ENCODE measurements at regions not wholly inside any gene's neighbourhood (a gene's known extent, or its start where the extent isn't known, plus 50 kb on each side); places are given as distances from the start of the nearest gene placed in this dataset.

DNA sequence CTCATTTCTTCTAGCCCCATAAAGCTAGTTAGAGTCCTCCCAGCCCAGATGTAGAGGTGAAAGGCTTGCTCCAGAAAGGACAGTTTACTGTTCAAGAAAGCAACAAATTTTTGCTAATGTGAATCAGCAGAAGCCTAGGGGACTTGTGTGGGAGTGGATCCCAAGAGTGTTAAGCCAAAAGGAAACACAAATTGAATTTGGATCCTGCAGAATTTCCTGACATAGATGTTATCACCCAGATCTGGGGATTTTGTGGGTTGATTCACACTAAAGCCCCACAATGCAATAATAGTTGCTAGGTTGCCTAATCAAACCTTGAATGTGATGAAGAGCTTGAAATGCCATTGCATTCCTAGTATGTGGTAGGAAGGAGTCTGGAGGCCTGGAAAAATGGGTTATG, 135.2 kb upstream of the HS3ST3A1 start:
- no peak for DNase-seq (ENCODE audit: low read depth in 3 of 3)

DNA sequence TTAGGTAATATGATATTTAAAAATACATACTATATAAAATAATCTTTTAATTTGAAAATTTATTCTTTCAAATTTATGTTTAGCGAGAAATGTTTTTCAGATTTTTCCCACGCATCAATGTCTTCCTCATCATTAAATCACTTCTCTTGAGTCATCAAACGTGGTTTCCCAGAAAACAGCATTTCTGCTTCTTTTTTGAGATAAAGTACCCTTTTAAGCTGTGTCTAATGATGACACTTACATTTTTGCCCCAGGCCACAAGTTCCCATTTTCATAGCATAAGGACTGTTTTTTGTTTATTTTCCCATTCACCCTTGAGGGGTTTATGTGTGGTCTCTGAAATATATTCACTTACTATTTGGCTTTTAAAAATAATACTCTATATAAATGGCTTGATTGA, 139.0 kb upstream of the HS3ST3A1 start:
- no peak for DNase-seq (ENCODE audit: low read depth in 3 of 3)

DNA sequence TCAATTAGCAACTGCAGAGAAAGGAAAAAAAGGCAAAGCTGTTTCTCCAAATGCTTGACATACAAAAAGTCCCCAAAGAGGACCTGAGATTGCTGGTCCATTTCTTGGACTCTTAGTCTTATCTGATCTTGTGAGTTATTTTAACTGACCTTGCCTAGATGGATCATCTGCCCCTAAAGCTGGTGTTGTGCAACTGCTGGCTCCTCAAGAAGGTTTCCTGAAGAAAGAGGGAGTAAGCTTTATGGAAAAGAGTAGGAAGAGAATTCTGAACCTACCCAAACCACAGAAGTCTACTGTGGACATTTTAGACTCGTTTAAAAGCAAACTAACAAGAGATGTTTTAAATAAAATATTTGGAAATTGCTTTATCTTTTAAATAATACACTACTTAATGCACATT, 140.0 kb upstream of the HS3ST3A1 start:
- no peak for DNase-seq (ENCODE audit: low read depth in 3 of 3)

DNA sequence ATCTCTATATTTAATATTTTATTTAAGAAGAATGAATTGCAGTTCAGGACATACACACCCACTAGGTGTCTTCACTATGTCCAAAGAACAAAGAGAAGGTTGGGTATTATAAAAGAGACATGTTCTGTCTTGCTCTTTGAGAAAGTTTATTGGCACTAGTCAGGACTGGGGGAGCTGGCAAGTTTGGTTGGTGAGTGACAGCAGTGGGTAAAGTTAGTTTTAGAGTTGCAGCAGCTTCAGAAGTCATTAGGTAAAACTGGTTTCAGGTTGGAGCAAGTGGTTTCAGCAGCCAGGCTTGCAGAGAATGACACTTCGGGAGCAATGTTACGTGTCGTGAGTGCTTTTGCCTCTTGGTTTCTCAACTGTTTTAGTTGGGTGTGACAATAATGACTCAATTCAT, 142.2 kb upstream of the HS3ST3A1 start:
- DNase-seq (ENCODE audit: low read depth in 3 of 3) = no peak

DNA sequence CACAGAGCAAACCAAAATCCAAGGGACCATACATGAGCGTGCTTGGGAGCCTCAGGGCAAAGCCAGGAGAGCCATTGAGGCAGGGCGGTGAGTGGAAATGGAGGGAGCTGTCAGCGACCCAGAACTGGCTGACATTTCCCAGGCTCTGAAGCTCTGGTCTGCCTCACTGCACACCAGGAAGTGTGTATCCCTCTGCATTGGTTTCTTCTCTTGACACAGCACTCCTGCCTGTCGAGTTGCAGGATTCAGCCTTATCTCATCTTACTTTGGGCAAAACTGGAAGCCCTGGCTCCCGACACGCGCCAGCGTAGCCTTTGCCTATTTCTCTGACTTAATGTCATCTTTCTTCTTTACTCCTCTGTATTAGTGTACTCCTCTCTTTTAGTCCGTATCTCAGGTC, 144.7 kb upstream of the HS3ST3A1 start:
- no peak for DNase-seq (ENCODE audit: low read depth in 3 of 3)

DNA sequence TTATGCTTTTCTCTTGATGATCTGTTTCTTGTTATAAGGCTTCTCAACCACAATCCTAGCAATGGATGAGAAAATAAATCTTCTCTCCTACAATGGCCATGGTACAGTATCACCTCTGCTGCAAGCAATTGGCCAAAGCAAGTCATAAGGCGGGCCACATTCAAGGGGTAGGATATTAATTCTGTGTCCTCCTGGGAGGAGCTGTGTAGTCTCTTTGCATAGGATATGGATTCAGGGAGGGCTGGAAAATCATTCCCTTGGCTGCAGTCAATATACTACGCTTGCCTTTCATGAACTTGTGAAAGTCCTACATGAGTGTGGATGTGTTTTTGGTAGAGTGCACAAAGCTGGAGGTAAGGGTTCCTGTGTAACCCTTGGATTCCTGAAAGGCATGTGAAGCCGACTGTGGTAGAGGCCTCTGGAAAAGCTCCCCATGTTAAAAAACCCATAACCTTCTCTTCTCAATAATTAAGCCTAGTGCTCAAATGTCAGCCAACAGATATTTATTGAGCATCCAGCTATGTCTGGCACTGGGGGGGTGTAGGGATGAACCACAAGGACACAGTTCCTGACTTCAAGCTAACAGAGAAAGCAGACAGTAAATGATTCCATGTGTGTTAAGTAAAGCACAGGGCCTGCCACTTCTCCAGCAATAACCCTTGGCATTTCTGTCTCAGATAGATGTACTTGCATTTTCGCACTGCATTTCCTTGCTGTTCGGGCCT, 147.6 kb upstream of the HS3ST3A1 start:
- DNase-seq (ENCODE audit: low read depth in 3 of 3) = no peak

DNA sequence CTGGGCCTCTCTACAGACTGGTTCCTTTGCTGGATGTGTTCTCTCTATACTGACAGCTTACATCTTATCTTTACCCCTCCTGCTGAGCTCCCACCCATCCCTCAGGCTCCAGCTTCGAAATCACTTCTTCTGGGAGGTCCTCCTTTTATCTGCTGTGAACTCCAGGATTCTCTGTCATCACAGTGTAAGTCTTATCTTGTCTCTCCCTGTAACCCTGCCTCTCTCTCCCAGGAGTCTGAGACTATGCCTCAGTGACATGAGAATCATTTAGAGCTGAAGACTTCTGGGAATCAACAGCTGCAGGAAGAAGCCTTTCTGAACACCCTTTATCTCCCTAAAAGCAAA, 148.1 kb upstream of the HS3ST3A1 start:
- DNase-seq (ENCODE audit: low read depth in 3 of 3) = no peak

DNA sequence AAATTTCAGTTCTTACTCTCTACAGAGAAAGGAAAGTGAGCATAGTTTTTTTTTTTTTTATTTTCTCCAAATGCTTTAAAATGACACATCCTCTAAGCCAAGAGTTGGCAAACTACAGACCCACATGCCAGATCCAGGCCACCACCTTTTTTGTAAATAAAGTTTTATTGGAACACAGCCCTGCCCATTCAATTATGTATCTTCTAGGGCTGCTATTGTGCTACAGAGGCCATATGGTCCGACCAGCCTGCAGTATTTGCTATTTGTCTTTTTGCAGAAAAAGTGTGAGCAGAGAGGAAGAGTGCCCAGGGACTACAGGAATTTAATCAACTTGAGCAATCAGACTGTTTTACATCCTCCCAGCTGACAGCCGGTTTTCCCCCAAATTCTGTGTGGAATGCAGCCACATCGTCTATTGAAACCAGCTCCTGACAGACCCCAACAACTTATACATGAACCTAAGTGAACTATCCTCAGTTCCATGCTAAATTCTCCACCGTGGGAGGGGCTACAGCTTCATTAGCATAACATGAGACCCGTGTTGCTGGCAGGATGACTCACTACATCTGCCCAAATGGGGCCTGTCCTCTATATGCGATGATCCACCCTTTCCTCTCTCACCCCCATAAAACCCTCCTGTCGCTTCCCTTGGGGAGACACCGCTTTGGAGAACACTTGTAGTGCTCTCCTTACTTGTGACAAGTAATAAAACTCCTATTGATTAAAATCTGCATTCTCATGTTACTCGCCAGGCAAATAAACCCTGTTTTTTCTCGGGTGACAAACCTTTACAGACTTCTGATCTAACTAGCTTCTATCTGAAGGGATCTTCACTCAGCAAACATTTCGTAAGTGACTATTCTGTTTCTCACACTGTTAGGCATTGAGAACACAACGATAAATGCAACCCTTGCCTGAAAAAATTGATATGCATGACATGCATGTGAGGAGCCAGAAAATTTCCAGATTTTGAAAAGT, 149.4 kb upstream of the HS3ST3A1 start:
- DNase-seq (ENCODE audit: low read depth in 3 of 3) = no peak

DNA sequence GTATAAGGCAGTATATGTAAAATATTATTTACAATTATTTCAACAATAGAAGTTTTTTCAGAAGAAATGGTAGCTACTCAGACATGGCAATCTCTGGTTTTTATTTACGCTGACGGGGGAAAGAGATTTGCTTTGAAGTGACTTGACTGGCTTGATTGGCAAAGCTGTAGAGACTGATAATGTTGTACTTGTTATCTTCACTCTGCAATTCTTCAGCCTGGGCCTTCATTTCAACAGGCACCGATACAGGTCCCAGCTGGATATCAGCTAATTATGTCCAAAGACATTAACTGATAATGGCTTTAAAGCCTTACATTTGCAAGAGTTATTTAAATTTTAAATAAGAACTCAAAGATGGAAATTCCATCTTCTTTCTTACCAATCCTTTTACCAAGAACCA, 151.4 kb upstream of the HS3ST3A1 start:
- no peak for DNase-seq (ENCODE audit: low read depth in 3 of 3)

DNA sequence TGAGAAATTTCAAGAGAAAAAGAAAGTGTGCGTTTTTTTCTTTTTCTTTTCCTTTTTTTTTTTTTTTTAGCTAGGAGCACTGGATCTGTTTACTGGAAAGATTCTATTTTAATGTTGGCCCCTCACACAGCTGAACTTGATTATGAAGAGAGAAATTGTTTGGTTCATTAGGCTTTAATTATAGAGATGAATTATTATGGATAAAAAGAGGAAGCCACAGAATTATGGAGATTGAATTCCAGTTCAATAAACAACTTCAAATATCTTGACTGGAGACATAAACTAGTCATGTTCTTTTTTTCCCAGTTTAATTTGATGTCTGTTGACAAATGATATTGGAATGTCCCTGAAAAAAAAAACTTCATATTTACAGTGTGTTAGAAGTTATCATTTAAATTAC, 152.0 kb upstream of the HS3ST3A1 start:
- DNase-seq (ENCODE audit: low read depth in 3 of 3) = no peak

DNA sequence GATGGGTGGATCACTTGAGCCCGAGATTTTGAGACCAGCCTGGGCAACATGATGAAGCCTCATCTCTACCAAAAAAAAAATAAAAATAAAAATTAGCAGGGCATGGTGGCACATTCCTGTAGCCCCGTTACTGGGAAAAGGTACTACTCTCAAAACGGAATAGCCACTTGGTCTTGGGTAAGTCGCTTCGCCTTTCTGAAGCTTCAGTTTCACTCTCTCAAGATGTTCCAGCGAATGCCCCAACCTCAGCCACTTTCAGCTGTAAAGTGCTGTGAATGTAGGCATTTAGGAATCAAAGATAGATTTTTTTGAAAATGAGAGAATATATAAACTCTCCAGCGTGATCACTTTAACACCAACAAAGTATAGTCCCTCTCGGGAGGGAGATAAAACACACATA, 154.1 kb upstream of the HS3ST3A1 start:
- DNase-seq (ENCODE audit: low read depth in 3 of 3) = no peak

DNA sequence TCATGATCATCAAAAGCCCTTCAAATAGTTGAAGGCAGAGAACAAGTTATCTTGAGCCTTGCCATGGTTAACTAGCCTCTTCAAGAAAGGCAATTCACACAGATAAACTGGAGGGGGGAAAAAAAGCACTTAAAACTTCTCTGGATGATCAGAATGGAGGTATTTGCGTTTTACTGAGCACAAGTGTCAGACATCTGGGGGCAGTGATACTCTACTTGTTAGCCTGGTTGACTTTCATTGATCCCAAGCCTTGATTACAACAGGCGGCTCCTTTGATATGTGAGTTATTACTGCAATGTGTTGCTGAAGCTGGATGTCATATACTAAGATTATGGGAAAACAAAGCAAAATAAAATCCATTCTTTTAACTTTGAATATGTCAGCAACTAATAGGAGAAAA, 155.0 kb upstream of the HS3ST3A1 start:
- DNase-seq (ENCODE audit: low read depth in 3 of 3) = no peak

DNA sequence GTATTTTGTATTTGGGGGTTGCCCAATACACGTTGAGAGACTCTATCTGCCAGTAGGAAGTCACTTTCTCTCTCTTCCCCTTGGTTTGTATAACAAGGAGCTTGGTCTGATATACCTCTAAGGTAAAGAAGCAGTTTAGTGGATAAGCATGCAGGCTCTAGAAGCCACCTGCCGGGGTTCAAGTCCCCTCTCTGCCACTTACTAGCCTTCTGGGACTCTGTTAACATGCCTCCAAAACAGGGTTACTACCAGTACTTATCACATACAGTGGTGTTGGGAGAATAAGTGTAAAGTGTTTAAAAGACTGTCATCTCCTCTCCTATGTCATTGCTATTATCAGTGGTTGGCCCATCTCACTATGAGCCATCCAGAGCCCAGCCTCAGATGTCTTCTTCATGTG, 156.1 kb upstream of the HS3ST3A1 start:
- no peak for DNase-seq (ENCODE audit: low read depth in 3 of 3)

DNA sequence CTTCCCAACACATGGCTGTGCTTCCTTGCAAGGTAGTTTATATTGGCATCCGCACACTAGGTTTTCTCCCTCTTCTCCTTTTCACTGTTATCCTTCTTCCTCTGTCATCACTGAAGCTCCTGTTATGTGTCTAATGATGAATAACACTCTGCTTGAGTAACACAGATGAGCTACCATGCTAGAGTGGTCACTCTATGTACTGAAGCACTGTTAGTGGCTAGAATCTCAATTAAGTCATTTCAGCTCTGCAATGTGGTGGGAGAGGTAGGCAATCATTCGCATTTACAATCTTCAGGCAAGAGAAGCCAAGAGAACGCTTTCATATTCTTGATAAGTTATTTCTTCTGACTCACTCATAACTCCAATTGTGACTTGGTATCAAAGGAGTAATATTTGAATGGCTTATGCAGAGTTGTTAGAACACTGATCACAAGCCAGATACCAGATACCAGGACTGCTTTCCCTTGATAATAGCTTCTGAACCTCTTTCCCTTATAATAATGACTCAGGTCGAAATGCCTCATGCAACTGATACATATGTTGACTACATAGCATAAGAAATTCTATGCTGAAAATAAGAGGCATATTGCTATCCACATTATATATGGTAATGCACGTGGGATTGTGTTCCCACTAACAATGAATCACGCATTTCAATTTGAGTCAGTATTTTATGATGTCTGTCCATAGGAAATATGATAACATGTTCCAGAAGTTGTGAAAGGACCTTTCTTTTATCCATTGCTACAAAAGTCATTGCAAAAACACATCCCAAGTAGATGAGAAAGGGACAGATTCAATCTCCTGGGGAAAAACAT, 158.0 kb upstream of the HS3ST3A1 start:
- no peak for DNase-seq (ENCODE audit: low read depth in 3 of 3)

DNA sequence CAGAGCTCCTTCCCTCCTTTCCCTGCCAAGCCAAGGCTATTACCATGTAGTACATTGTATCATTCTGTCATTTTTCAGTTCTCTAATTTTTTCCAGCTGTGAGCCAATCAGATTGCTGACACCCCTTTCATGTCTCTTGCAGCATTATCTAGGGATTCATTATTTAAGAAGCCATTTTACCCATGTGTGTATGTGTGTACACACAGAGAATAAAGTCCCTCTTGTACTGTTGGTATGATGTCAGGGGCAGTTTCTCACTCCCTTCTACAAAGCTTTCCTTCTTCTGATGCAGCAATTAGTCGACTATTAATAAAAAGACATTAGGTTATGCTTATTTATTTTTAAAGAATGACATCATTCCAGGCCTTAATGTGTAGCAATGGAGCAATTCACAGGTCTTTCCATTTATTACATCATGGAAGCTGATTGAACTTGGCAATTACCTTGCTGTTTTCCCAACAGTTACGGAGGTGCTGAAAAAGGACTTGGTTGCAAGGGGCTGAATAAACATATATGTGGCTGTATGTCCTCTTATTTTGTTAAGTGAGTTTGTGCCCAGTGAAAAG, 159.4 kb upstream of the HS3ST3A1 start:
- no peak for DNase-seq (ENCODE audit: low read depth in 3 of 3)

DNA sequence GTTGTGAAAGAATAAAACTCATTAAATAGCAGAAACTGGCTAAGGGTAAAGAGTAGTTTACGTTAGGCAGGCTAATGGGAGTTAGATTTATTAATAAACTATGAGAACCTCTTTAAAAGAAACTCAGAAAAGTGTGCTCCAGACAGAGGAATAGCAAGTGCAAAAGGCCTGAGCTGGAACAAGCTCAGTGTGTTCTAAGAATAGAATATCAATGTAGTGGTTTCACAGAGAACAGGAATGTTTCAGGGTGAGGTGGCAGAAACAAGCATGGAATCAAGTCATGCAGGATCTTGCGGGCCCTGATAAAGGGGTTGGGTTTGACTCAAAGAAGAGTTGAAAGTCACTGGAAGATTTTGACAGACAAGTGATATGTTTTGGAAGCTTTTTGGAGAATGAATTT, 164.0 kb upstream of the HS3ST3A1 start:
- no peak for DNase-seq (ENCODE audit: low read depth in 3 of 3)

DNA sequence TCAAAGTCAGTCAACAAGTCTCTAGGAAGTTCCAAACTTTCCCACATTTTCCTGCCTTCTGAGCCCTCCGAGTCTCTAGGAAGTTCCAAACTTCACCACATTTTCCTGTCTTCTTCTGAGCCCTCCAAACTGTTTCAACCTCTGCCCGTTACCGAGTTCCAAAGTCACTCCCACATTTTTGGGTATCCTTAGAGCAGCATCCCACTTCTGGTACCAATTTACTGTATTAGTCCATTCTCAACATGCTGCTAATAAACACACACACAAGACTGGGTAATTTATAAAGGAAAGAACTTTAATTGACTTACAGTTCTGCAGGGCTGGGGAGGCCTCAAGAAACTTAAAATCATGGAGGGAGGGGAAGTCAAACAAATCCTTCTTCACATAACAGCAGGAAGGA, 169.0 kb upstream of the HS3ST3A1 start:
- no peak for DNase-seq (ENCODE audit: low read depth in 3 of 3)

DNA sequence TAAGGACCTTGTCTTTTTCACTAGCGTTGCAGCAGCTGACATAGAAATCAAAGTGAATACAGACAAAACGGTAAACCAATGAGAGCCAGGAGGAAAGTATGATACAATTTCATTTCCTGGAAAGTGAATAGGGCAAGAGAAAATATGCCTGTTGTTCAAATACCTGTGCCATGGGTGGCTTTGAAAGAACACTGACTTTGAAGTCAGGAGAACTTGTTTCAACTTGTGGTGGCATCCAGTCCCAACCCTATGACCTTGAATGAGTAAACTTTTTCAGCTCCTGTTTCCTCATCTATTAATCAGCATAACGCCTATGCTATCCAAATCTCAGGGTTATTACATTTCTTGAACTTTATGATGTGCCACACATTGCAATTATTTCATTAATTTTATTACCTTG, 173.7 kb upstream of the HS3ST3A1 start:
- no peak for DNase-seq (ENCODE audit: low read depth in 3 of 3)

DNA sequence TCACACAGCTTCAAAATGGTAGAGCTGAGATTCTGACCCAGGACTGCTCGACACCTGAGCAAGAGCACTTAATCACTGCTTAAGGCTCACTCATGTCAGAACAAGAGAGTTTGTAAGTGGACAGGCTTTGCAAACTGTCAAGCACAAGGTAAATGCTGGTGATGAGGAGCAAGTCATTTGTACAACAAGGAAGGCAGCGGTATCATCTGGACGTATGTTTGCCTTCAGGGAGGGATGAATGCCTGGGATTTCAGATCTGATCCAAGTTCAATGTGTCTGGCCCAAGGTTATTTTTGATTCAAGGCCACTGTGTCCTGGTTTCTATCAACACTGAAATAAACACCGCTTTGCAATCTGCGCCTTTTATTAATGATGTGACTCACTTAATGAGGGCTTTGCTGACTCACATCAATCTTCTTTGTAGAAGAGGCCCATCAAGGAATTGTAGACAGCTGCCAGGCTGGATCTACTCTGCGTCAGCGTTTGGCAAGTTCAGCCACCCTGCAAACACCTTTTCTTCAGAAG, 174.4 kb upstream of the HS3ST3A1 start:
- no peak for DNase-seq (ENCODE audit: low read depth in 3 of 3)

DNA sequence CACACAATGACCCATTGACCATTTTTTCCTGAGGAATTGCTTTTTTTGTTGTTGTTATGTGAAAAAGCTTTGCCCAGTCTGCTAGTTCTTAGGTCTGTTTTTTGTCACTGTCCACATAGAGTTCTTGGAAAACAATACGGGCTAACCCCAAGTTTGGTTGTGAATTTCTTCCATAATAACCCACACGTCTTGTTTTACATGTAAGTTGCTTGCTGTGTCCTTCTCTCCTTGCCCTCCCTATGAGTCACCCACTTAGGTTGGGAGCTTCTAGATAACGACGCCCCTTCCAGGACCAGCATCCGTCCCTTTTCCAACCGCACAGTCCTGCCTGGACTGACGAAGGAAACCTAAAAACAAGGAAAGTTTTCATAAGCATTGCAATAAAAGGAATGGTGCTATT, 175.3 kb upstream of the HS3ST3A1 start:
- no peak for DNase-seq (ENCODE audit: low read depth in 3 of 3)

DNA sequence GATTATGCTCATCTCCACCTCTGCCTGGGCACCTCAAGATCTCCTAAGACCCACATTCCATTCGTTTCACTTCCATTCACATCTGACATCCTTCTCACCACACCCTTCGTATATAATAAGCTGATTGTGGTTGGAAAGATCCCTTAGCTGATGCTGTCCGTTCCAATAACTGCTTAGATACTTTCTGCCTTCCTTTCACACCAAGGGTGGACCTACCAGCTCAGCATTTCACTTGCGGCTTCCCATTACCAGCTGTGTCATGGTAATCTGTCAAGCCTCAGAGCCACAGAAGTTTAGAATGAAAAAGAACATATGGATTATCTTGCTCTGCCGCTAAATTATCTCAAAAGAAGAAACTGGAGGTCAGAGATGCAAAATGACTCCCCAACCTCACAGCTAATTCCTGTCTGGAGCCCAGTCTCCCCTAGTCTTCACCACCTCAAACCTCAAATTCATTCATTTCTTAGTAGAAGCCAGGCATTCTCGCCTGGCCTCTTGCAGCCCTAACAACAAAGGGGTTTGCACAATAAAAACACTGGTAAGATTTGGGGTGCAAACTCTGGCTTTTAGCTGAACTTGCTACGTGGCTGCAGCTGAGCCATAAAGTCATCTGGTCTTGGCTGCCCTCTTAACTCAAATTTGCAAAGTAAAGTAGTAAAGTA, 182.8 kb upstream of the HS3ST3A1 start:
- DNase-seq (ENCODE audit: low read depth in 3 of 3) = no peak
